Fibroblast of villous mesenchyme (primary cell): ENCODE measurements at regions not wholly inside any gene's neighbourhood (a gene's known extent, or its start where the extent isn't known, plus 50 kb on each side); places are given as distances from the start of the nearest gene placed in this dataset.

Source experiments
- DNase-seq: peaks from one replicate; pipeline ENCODE4 v3.0.0-alpha.2; 2010; ENCODE audit warnings: low read depth
- H3K4me3 ChIP-seq: 2 replicates; pipeline ENCODE4 v1.5.1; 2011; ENCODE audit warnings: low read depth, mild to moderate bottlenecking, low read length
- TF ChIP-seq, protein P1 (sequence below): IDR thresholded peaks from 2 replicates; pipeline ENCODE4 v1.5.1; 2012; ENCODE audit warnings: low read depth, mild to moderate bottlenecking, low read length; ENCODE audit not compliant: insufficient read depth

- no peak overlapping the region for H3K4me3 ChIP-seq
- DNase-seq, result no peak
- TF ChIP-seq, protein P1, sequence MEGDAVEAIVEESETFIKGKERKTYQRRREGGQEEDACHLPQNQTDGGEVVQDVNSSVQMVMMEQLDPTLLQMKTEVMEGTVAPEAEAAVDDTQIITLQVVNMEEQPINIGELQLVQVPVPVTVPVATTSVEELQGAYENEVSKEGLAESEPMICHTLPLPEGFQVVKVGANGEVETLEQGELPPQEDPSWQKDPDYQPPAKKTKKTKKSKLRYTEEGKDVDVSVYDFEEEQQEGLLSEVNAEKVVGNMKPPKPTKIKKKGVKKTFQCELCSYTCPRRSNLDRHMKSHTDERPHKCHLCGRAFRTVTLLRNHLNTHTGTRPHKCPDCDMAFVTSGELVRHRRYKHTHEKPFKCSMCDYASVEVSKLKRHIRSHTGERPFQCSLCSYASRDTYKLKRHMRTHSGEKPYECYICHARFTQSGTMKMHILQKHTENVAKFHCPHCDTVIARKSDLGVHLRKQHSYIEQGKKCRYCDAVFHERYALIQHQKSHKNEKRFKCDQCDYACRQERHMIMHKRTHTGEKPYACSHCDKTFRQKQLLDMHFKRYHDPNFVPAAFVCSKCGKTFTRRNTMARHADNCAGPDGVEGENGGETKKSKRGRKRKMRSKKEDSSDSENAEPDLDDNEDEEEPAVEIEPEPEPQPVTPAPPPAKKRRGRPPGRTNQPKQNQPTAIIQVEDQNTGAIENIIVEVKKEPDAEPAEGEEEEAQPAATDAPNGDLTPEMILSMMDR, result no peak
Measured at GRCh38 chr9:99721898-99722297, 99.8 kb upstream of the NR4A3 start.

GRCh38 chr9:99722877-99723276, 98.8 kb upstream of the NR4A3 start:
- TF ChIP-seq, protein P1, result no peak
- no peak overlapping the region for H3K4me3 ChIP-seq
- DNase-seq, result no peak

GRCh38 chr9:99724640-99725039, 97.0 kb upstream of the NR4A3 start:
- TF ChIP-seq, protein P1, result no peak
- DNase-seq, result no peak
- H3K4me3 ChIP-seq, result no peak overlapping the region

DNA sequence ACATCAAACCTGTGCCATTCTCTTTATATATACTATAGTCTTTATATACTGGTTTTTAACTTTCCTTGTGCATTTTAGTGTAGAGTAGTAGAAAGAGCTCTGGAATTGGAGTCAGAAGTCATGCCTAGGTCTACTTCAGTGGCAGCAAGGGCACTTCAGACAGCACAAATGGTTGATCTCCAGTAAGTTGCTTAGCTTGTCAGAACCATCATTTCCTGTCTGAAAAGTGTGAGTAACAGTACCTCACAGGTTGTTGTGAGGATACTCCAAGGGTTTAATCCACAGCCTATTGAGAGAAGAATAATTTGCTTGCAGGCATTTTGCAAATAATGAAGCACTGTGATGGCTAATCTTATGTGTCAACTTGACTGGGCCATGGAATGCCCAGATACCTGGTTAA, 95.8 kb upstream of the NR4A3 start:
- no peak for DNase-seq
- TF ChIP-seq, protein P1, result no peak
- no peak overlapping the region for H3K4me3 ChIP-seq

- no peak overlapping the region for H3K4me3 ChIP-seq
- TF ChIP-seq, protein P1, result no peak
- no peak for DNase-seq
Measured at GRCh38 chr9:99726758-99727157, 94.9 kb upstream of the NR4A3 start.

- H3K4me3 ChIP-seq, result no peak overlapping the region
- TF ChIP-seq, protein P1, result no peak
- DNase-seq, result no peak
Measured at GRCh38 chr9:99730062-99730461, 91.6 kb upstream of the NR4A3 start.

- TF ChIP-seq, protein P1, result no peak
- H3K4me3 ChIP-seq, result no peak overlapping the region
- DNase-seq, result no peak
Measured at GRCh38 chr9:99731950-99732349, 89.7 kb upstream of the NR4A3 start.
